SU-DHL-6 (cell line): ENCODE measurements at regions not wholly inside any gene's neighbourhood (a gene's known extent, or its start where the extent isn't known, plus 50 kb on each side); places are given as distances from the start of the nearest gene placed in this dataset.

Experiments
- H2AFZ ChIP-seq: fragments of 200-600 bp; sonication (generic); 2 replicates; pipeline ENCODE4 v1.6.1; 2014; ENCODE audit warnings: low read depth, mild to moderate bottlenecking, moderate library complexity, mixed read lengths, antibody characterized with exemption, low read length; ENCODE audit not compliant: severe bottlenecking
- H3F3A ChIP-seq: fragments of 200-600 bp; shearing (Covaris generic); 2 replicates; pipeline ENCODE4 v1.6.0; 2016; ENCODE audit warnings: antibody characterized with exemption, mild to moderate bottlenecking; ENCODE audit not compliant: insufficient read depth
- H3K27ac ChIP-seq: fragments of 200-600 bp; sonication (generic); 2 replicates; pipeline ENCODE4 v1.5.1; 2016; ENCODE audit warnings: low read depth, mild to moderate bottlenecking, low read length, moderate library complexity, mixed read lengths
- H3K27me3 ChIP-seq: fragments of 200-600 bp; sonication (generic), shearing (Covaris generic); 2 replicates; pipeline ENCODE4 v1.6.0; 2014; ENCODE audit warnings: mild to moderate bottlenecking, low read length
- H3K36me3 ChIP-seq: fragments of 200-600 bp; sonication (generic); 2 replicates; pipeline ENCODE4 v1.6.1; 2014; ENCODE audit warnings: mild to moderate bottlenecking, low read length, mixed read lengths
- H3K4me2 ChIP-seq: fragments of 300-600, 200-600 bp; shearing (Covaris generic), sonication (generic); 2 replicates; pipeline ENCODE4 v1.6.0; 2014; ENCODE audit warnings: low read length, low read depth, mild to moderate bottlenecking; ENCODE audit not compliant: poor library complexity, severe bottlenecking
- H3K4me3 ChIP-seq: fragments of 200-600 bp; sonication (generic); 2 replicates; pipeline ENCODE4 v1.5.1; 2014; ENCODE audit warnings: antibody characterized with exemption, low read length, mild to moderate bottlenecking, mixed read lengths; ENCODE audit not compliant: insufficient read depth, poor library complexity, severe bottlenecking
- H3K79me2 ChIP-seq: fragments of 200-600 bp; sonication (generic); 2 replicates; pipeline ENCODE4 v1.6.1; 2014; ENCODE audit warnings: mild to moderate bottlenecking, low read length, moderate library complexity; ENCODE audit not compliant: insufficient read depth
- H3K9ac ChIP-seq: fragments of 200-600 bp; sonication (generic); 2 replicates; pipeline ENCODE4 v1.7.0; 2014; ENCODE audit warnings: mild to moderate bottlenecking, low read length
- H3K9me2 ChIP-seq: fragments of 200-600 bp; sonication (generic); replicated peaks from 2 replicates; pipeline ENCODE4 v1.6.1; 2014; ENCODE audit warnings: low read length; ENCODE audit not compliant: insufficient read depth
- H3K9me3 ChIP-seq: fragments of 200-600 bp; sonication (generic); 2 replicates; pipeline ENCODE4 v1.6.1; 2014; ENCODE audit warnings: low read length, mixed read lengths; ENCODE audit not compliant: insufficient read depth
- H4K20me1 ChIP-seq: fragments of 200-600 bp; sonication (generic); 2 replicates; pipeline ENCODE4 v1.6.1; 2014; ENCODE audit warnings: low read depth, mild to moderate bottlenecking, antibody characterized with exemption, low read length, moderate library complexity, mixed read lengths
- EZH2phosphoT487 ChIP-seq: fragments of 200-600 bp; sonication (generic), shearing (Covaris generic); conservative IDR thresholded peaks from 2 replicates; pipeline ENCODE4 v1.6.1; 2018; ENCODE audit warnings: mild to moderate bottlenecking, antibody characterized with exemption, low read length, moderate library complexity, mixed read lengths
- TF ChIP-seq, protein P1 (sequence below): fragments of 200-600 bp; sonication (generic); IDR thresholded peaks from one replicate; pipeline ENCODE4 v1.5.1; 2017; ENCODE audit warnings: antibody characterized with exemption, mild to moderate bottlenecking, low read length, moderate library complexity; ENCODE audit not compliant: insufficient read depth, poor library complexity, severe bottlenecking

DNA sequence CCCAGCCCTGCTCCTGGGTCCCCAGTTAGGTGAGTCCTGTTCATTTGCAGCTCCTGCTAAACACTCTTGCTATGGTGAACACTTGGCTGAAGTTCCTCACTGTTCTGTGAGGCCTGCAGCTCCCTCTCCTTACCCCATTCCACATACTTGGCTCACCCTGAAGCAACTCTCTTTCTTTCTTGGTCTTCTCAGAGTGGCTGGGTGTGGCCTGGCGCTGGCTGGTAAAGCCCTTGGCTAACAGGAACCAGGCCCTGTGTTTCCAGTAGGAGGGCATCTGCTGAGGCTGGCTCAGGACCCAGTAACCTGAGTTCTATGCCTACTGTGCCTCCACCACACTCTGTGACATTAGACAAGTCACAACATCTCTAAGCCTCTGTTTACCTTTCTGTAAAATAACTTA, 53.1 kb upstream of the COL13A1 start:
- Histone ChIP-seq H2AFZ (no peak overlapping the region), H3K9me3 (no peaks in the 10 kb centered on the region), H3K36me3 (no peaks in the 10 kb centered on the region), H3K27ac (no peak overlapping the region), H3F3A (no peaks in the 10 kb centered on the region), H3K27me3 (no peaks in the 10 kb centered on the region), H3K9ac (no peak overlapping the region), H4K20me1 (no peaks in the 10 kb centered on the region), H3K4me3 (no peak overlapping the region), H3K9me2 (no peaks in the 10 kb centered on the region), H3K4me2 (no peak overlapping the region), H3K79me2 (no peaks in the 10 kb centered on the region)
- TF ChIP-seq, protein P1, sequence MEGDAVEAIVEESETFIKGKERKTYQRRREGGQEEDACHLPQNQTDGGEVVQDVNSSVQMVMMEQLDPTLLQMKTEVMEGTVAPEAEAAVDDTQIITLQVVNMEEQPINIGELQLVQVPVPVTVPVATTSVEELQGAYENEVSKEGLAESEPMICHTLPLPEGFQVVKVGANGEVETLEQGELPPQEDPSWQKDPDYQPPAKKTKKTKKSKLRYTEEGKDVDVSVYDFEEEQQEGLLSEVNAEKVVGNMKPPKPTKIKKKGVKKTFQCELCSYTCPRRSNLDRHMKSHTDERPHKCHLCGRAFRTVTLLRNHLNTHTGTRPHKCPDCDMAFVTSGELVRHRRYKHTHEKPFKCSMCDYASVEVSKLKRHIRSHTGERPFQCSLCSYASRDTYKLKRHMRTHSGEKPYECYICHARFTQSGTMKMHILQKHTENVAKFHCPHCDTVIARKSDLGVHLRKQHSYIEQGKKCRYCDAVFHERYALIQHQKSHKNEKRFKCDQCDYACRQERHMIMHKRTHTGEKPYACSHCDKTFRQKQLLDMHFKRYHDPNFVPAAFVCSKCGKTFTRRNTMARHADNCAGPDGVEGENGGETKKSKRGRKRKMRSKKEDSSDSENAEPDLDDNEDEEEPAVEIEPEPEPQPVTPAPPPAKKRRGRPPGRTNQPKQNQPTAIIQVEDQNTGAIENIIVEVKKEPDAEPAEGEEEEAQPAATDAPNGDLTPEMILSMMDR = no peak
- TF ChIP-seq EZH2phosphoT487 = no peak

DNA sequence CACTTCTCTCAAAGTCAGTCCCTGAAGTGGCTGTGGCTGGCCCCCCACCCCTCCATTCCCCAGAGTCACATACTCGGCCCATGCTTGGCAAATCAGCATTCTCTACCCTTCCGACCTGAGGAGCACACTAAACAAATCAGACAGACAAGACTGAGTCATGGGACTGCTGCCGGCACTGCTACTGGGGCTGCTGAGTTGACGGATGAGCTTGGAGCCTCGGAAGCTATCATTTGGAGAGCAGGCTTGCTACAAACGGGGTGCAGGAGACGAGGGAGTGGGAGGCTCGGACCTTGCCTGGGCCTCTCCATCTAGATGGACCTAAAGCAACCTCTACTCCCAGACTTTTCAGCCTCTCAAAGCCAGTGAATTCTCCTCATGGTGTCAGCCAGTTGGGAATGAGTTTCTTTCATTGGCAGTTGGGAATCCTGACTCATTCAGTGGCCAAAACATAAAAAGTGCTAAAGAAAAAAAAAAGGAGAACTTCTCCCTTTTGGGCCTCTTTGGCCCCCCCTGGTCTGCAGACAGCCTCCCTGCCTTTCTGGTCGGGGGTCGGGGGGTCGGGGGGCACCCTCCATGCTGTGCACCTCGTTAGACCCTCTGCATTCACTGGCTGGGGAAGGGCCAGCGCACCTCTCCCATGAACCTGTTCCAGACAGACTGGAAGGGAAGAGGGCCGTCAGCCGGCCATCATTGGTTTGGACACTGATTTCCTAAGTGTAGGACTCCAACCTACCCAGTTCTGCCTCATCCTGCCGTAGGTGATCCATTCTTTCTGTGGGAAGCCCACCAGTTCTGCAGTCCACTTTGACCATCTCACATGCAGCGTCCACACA, 52.3 kb upstream of the COL13A1 start:
- Histone ChIP-seq H3K4me2 (no peak overlapping the region), H3F3A (no peaks in the 10 kb centered on the region), H3K79me2 (no peaks in the 10 kb centered on the region), H3K36me3 (no peaks in the 10 kb centered on the region), H4K20me1 (no peaks in the 10 kb centered on the region), H3K4me3 (no peak overlapping the region), H3K9ac (no peak overlapping the region), H3K9me2 (no peaks in the 10 kb centered on the region), H3K9me3 (no peaks in the 10 kb centered on the region), H2AFZ (no peak overlapping the region), H3K27ac (no peak overlapping the region), H3K27me3 (no peaks in the 10 kb centered on the region)
- TF ChIP-seq, protein P1 = no peak
- no peak for TF ChIP-seq EZH2phosphoT487

DNA sequence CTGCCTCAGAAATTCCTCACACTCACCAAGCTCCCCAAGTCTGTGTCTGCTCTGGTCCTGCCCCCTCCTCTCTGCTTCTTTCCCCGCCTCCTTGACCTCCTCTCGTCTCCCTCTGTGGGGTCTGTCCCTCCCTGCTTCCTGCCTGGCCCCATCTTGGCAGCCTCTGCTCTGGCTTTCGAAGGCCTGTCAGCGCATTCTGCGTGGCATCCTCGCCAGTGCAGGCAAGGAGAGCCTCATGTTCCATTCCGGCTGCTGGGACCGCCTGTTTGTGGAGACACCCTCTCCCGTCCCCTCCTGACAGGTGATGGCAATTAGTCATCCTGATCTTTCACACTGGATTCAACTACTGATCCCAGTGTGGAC, 51.7 kb upstream of the COL13A1 start:
- Histone ChIP-seq H2AFZ (no peak overlapping the region), H3K4me2 (no peak overlapping the region), H3K9me2 (no peaks in the 10 kb centered on the region), H3K27me3 (no peaks in the 10 kb centered on the region), H3K9me3 (no peaks in the 10 kb centered on the region), H3K79me2 (no peaks in the 10 kb centered on the region), H3F3A (no peaks in the 10 kb centered on the region), H3K36me3 (no peaks in the 10 kb centered on the region), H4K20me1 (no peaks in the 10 kb centered on the region), H3K4me3 (no peak overlapping the region), H3K9ac (no peak overlapping the region), H3K27ac (no peak overlapping the region)
- TF ChIP-seq EZH2phosphoT487 = no peak
- TF ChIP-seq, protein P1 = no peak
